ENCODE measurements at regions not wholly inside any gene's neighbourhood (a gene's known extent, or its start where the extent isn't known, plus 50 kb on each side); places are given as distances from the start of the nearest gene placed in this dataset.

GRCh38 chr15:99921101-99921500 is 187.9 kb upstream of the LYSMD4 start:
- TF ChIP-seq CTCF (IDR thresholded peaks at IDR 0.05; ENCODE audit: low read depth, low read length, poor library complexity, severe bottlenecking) (no peak), EZH2phosphoT487 (IDR thresholded peaks at IDR 0.05; ENCODE audit: borderline replicate concordance, low read length) (no peak)
- Histone ChIP-seq H3K36me3 (ENCODE audit: control insufficient read depth, low read length) (no peaks in the 10 kb centered on the region), H3K27me3 (ENCODE audit: control insufficient read depth, low read length) (no peaks in the 10 kb centered on the region), H3K79me2 (ENCODE audit: control insufficient read depth, low read length) (no peaks in the 10 kb centered on the region), H3K9me2 (replicated peaks; ENCODE audit: control insufficient read depth, low read length) (no peaks in the 10 kb centered on the region), H3K9me3 (ENCODE audit: control insufficient read depth, insufficient read depth, low read length) (peaks cover 5% of the 10 kb centered on the region; the same call in 1 of the 2 replicates), H3K4me3 (ENCODE audit: low read length) (no peak overlapping the region), H3F3A (ENCODE audit: control insufficient read depth, insufficient read depth) (no peaks in the 10 kb centered on the region), H3K27ac (ENCODE audit: low read depth, low read length) (no peak overlapping the region), H3K4me1 (ENCODE audit: control insufficient read depth, low read length) (no peaks in the 10 kb centered on the region), H4K20me1 (ENCODE audit: control insufficient read depth, insufficient read depth, low read depth, low read length) (no peaks in the 10 kb centered on the region), H3K4me2 (ENCODE audit: low read length) (no peak overlapping the region)

GRCh38 chr15:99918072-99918471 is 184.8 kb upstream of the LYSMD4 start:
- Histone ChIP-seq H3K4me2 (ENCODE audit: low read length) (no peak overlapping the region), H4K20me1 (ENCODE audit: control insufficient read depth, insufficient read depth, low read depth, low read length) (no peaks in the 10 kb centered on the region), H3K27me3 (ENCODE audit: control insufficient read depth, low read length) (no peaks in the 10 kb centered on the region), H3K36me3 (ENCODE audit: control insufficient read depth, low read length) (no peaks in the 10 kb centered on the region), H3K4me1 (ENCODE audit: control insufficient read depth, low read length) (no peaks in the 10 kb centered on the region), H3K4me3 (ENCODE audit: low read length) (no peak overlapping the region), H3K27ac (ENCODE audit: low read depth, low read length) (no peak overlapping the region), H3F3A (ENCODE audit: control insufficient read depth, insufficient read depth) (no peaks in the 10 kb centered on the region), H3K9me3 (ENCODE audit: control insufficient read depth, insufficient read depth, low read length) (no peaks in the 10 kb centered on the region), H3K9me2 (replicated peaks; ENCODE audit: control insufficient read depth, low read length) (no peaks in the 10 kb centered on the region), H3K79me2 (ENCODE audit: control insufficient read depth, low read length) (no peaks in the 10 kb centered on the region)
- TF ChIP-seq CTCF (IDR thresholded peaks at IDR 0.05; ENCODE audit: low read depth, low read length, poor library complexity, severe bottlenecking) (no peak), EZH2phosphoT487 (IDR thresholded peaks at IDR 0.05; ENCODE audit: borderline replicate concordance, low read length) (no peak)

- no peaks in the 10 kb centered on the region for H3K9me3 ChIP-seq (ENCODE audit: control insufficient read depth, insufficient read depth, low read length)
- H3F3A ChIP-seq (ENCODE audit: control insufficient read depth, insufficient read depth), result no peaks in the 10 kb centered on the region
- no peaks in the 10 kb centered on the region for H3K27me3 ChIP-seq (ENCODE audit: control insufficient read depth, low read length)
- no peak overlapping the region for H3K4me2 ChIP-seq (ENCODE audit: low read length)
- H3K9me2 ChIP-seq (replicated peaks; ENCODE audit: control insufficient read depth, low read length), result no peaks in the 10 kb centered on the region
- H4K20me1 ChIP-seq (ENCODE audit: control insufficient read depth, insufficient read depth, low read depth, low read length), result no peaks in the 10 kb centered on the region
- H3K27ac ChIP-seq (ENCODE audit: low read depth, low read length), result no peak overlapping the region
- TF ChIP-seq EZH2phosphoT487 (IDR thresholded peaks at IDR 0.05; ENCODE audit: borderline replicate concordance, low read length) (no peak), CTCF (IDR thresholded peaks at IDR 0.05; ENCODE audit: low read depth, low read length, poor library complexity, severe bottlenecking) (no peak)
- no peaks in the 10 kb centered on the region for H3K79me2 ChIP-seq (ENCODE audit: control insufficient read depth, low read length)
- H3K36me3 ChIP-seq (ENCODE audit: control insufficient read depth, low read length), result no peaks in the 10 kb centered on the region
- no peak overlapping the region for H3K4me3 ChIP-seq (ENCODE audit: low read length)
- no peaks in the 10 kb centered on the region for H3K4me1 ChIP-seq (ENCODE audit: control insufficient read depth, low read length)
Observed at GRCh38 chr15:99917252-99917651, 184.0 kb upstream of the LYSMD4 start.
